ENCODE measurements at regions not wholly inside any gene's neighbourhood (a gene's known extent, or its start where the extent isn't known, plus 50 kb on each side); places are given as distances from the start of the nearest gene placed in this dataset.

DNA sequence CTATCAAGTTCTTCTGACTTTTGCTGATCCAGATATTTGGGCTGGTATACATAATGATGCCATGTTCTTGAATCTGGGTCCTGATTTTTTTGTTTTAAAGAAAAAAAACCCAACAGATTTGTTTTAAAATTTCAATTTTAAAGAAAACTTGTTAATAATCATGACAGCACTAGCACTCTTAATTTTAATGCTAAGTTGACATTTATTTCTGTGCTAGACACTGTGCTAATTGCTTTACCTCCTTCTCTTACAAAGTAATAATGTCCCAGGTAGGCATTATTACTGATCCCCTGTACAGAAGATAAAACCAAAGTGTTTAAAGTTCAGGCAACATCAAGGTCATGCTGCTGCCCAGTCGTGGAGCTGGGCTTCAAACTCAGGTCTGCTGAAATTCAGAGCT lies 101.9 kb downstream of the ZNF608 start:
- TF ChIP-seq, protein P1, sequence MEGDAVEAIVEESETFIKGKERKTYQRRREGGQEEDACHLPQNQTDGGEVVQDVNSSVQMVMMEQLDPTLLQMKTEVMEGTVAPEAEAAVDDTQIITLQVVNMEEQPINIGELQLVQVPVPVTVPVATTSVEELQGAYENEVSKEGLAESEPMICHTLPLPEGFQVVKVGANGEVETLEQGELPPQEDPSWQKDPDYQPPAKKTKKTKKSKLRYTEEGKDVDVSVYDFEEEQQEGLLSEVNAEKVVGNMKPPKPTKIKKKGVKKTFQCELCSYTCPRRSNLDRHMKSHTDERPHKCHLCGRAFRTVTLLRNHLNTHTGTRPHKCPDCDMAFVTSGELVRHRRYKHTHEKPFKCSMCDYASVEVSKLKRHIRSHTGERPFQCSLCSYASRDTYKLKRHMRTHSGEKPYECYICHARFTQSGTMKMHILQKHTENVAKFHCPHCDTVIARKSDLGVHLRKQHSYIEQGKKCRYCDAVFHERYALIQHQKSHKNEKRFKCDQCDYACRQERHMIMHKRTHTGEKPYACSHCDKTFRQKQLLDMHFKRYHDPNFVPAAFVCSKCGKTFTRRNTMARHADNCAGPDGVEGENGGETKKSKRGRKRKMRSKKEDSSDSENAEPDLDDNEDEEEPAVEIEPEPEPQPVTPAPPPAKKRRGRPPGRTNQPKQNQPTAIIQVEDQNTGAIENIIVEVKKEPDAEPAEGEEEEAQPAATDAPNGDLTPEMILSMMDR (IDR thresholded peaks at IDR 0.05) = no peak
- no peak for TF ChIP-seq EZH2 (IDR thresholded peaks at IDR 0.05; ENCODE audit: borderline replicate concordance, insufficient read depth, low read depth, low read length, poor library complexity, severe bottlenecking)
